SK-N-SH treated with all-trans-retinoic acid at 6 μM for 48 hours (cell line): ENCODE measurements at regions not wholly inside any gene's neighbourhood (a gene's known extent, or its start where the extent isn't known, plus 50 kb on each side); places are given as distances from the start of the nearest gene placed in this dataset.

Source experiments
- ARNTL ChIP-seq: fragments of 450-650 bp; formaldehyde crosslinking; IDR thresholded peaks from 2 replicates; pipeline ENCODE4 v1.5.0; 2020; ENCODE audit warnings: low read depth, mild to moderate bottlenecking, moderate library complexity, borderline replicate concordance
- CREB5 ChIP-seq: fragments of 250-450 bp; sonication (Bioruptor Pico); IDR thresholded peaks from 2 replicates; pipeline ENCODE4 v1.5.1; 2020; ENCODE audit warnings: low read depth, mild to moderate bottlenecking, moderate library complexity
- GLIS3 ChIP-seq: fragments of 250-450 bp; sonication (Bioruptor Pico); IDR thresholded peaks from 2 replicates; pipeline ENCODE4 v1.5.0; 2020; ENCODE audit warnings: mild to moderate bottlenecking, moderate library complexity
- PPARA ChIP-seq: fragments of 250-450 bp; sonication (Bioruptor Pico); IDR thresholded peaks from 2 replicates; pipeline ENCODE4 v1.5.0; 2020; ENCODE audit warnings: mild to moderate bottlenecking, borderline replicate concordance
- RARB ChIP-seq: fragments of 250-450 bp; sonication (Bioruptor Pico); IDR thresholded peaks from 2 replicates; pipeline ENCODE4 v1.8.0; 2021; ENCODE audit warnings: mild to moderate bottlenecking, moderate library complexity
- TOX ChIP-seq: fragments of 250-450 bp; sonication (Bioruptor Pico); IDR thresholded peaks from 2 replicates; pipeline ENCODE4 v1.8.0; 2021; ENCODE audit warnings: mild to moderate bottlenecking, moderate library complexity, borderline replicate concordance
- TSHZ2 ChIP-seq: fragments of 250-450 bp; sonication (Bioruptor Pico); IDR thresholded peaks from 2 replicates; pipeline ENCODE4 v1.5.0; 2020; ENCODE audit warnings: mild to moderate bottlenecking, moderate library complexity
- ZC3H10 ChIP-seq: fragments of 250-450 bp; sonication (Bioruptor Pico); IDR thresholded peaks from 2 replicates; pipeline ENCODE4 v1.5.1; 2021; ENCODE audit warnings: mild to moderate bottlenecking, moderate library complexity
- ZNF565 ChIP-seq: fragments of 450-650 bp; formaldehyde crosslinking; conservative IDR thresholded peaks from 2 replicates; pipeline ENCODE4 v1.5.0; 2020; ENCODE audit warnings: low read depth, mild to moderate bottlenecking, moderate library complexity
- ZNF70 ChIP-seq: fragments of 450-650 bp; formaldehyde crosslinking; IDR thresholded peaks from 2 replicates; pipeline ENCODE4 v1.5.0; 2020; ENCODE audit warnings: mild to moderate bottlenecking, moderate library complexity

GRCh38 chr16:72285324-72285723 is 113.4 kb upstream of the PMFBP1 start:
- TF ChIP-seq ZNF70 (CRISPR knock-in tag) (no peak), ZNF565 (CRISPR knock-in tag) (no peak), RARB (no peak), ARNTL (CRISPR knock-in tag) (no peak), PPARA (CRISPR knock-in tag) (no peak), TSHZ2 (CRISPR knock-in tag) (no peak), GLIS3 (CRISPR knock-in tag) (no peak), ZC3H10 (no peak), CREB5 (CRISPR knock-in tag) (no peak), TOX (CRISPR knock-in tag) (no peak)
